Gastroesophageal sphincter (tissue), 4 donors: ENCODE measurements at regions not wholly inside any gene's neighbourhood (a gene's known extent, or its start where the extent isn't known, plus 50 kb on each side); places are given as distances from the start of the nearest gene placed in this dataset.

Experiments
- ATAC-seq: fragments of 150-250 bp; one replicate; pipeline ENCODE4 v1.9.1; 2016; ENCODE audit warnings: mild to moderate bottlenecking, moderate library complexity
- H3K27ac ChIP-seq, 4 donors: fragments of 200-600 bp; sonication (generic) in 3 of 4; 1 replicate in 3 of 4; 2 replicates in 1 of 4; pipeline ENCODE4 v1.5.1; 2016 to 2019
- H3K27me3 ChIP-seq: fragments of 200-600 bp; sonication (generic); one replicate; pipeline ENCODE4 v1.5.1; 2019
- H3K36me3 ChIP-seq, 2 donors: fragments of 200-600 bp; sonication (generic); one replicate each; pipeline ENCODE4 v1.5.1; 2019; ENCODE audit warnings: control low read depth in 1 of 2
- H3K4me1 ChIP-seq, 3 donors: fragments of 200-600 bp; sonication (generic); 1 replicate in 2 of 3; 2 replicates in 1 of 3; pipeline ENCODE4 v1.5.1; 2016 to 2019; ENCODE audit warnings: control low read depth in 2 of 3
- H3K4me3 ChIP-seq, 2 donors: fragments of 200-600 bp; sonication (generic); one replicate each; pipeline ENCODE4 v1.5.1; 2019; ENCODE audit warnings: mild to moderate bottlenecking in 1 of 2, moderate library complexity in 1 of 2
- H3K9me3 ChIP-seq, 3 donors: fragments of 200-600 bp; sonication (generic); one replicate each; pipeline ENCODE4 v1.5.1; 2017 to 2019; ENCODE audit warnings: control low read depth in 2 of 3
- CTCF ChIP-seq, 4 experiments: fragments of 200-600 bp in 2 of 4; fragments of 450-650 bp in 2 of 4; sonication (generic) in 1 of 4; IDR thresholded peaks; one replicate each; pipeline ENCODE4 v1.5.1; 2017 to 2019; ENCODE audit warnings: antibody characterized with exemption in 4 of 4, mild to moderate bottlenecking in 2 of 4, moderate library complexity in 2 of 4
- EP300 ChIP-seq: sonication (generic); formaldehyde crosslinking; IDR thresholded peaks from one replicate; pipeline ENCODE4 v1.6.1; 2017; ENCODE audit warnings: antibody characterized with exemption, mild to moderate bottlenecking
- POLR2A ChIP-seq, 2 donors: fragments of 450-650 bp; IDR thresholded peaks; one replicate each; pipeline ENCODE4 v1.6.1; 2017; ENCODE audit warnings: antibody characterized with exemption in 2 of 2, mild to moderate bottlenecking in 2 of 2, moderate library complexity in 1 of 2
- POLR2AphosphoS5 ChIP-seq: sonication (generic); formaldehyde crosslinking; IDR thresholded peaks from one replicate; pipeline ENCODE4 v1.6.1; 2017; ENCODE audit warnings: antibody characterized with exemption
- WGBS, 2 donors: methylation state at CpG; one replicate each; pipeline ENCODE4 v1.1.5; 2018; ENCODE audit warnings: low coverage in 1 of 2; 5-methylcytosine and 5-hydroxymethylcytosine counted together

- ATAC-seq: no peak
- H3K4me1 ChIP-seq: no peaks in the 10 kb centered on the region
- H3K4me3 ChIP-seq: no peak overlapping the region
- peaks cover 0 to 7% (median 0%) of the 10 kb centered on the region in 3 donors for H3K9me3 ChIP-seq
- TF ChIP-seq EP300: no peak
- no peak for TF ChIP-seq POLR2A (IDR thresholded peaks at IDR 0.05)
- TF ChIP-seq CTCF (IDR thresholded peaks at IDR 0.05): no peak
- no peak overlapping the region for H3K27ac ChIP-seq
- no peaks in the 10 kb centered on the region for H3K36me3 ChIP-seq
- 80 to 98% methylated on average over 1 to 7 of the region's 14 CpGs for WGBS, 2 donors
- no peaks in the 10 kb centered on the region for H3K27me3 ChIP-seq
Observed at GRCh38 chr2:78546843-78547242, 478.7 kb upstream of the REG3G start.

GRCh38 chr2:78549766-78550165 lies 475.7 kb upstream of the REG3G start:
- 41 to 65% methylated on average over 2 of the region's 2 CpGs for WGBS, 2 donors
- no peaks in the 10 kb centered on the region for H3K4me1 ChIP-seq
- H3K36me3 ChIP-seq: no peaks in the 10 kb centered on the region
- ATAC-seq: no peak
- H3K4me3 ChIP-seq: no peak overlapping the region
- H3K9me3 ChIP-seq: no peaks in the 10 kb centered on the region
- TF ChIP-seq CTCF (IDR thresholded peaks at IDR 0.05) (no peak), EP300 (no peak), POLR2AphosphoS5 (no peak), POLR2A (IDR thresholded peaks at IDR 0.05) (no peak)
- no peak overlapping the region for H3K27ac ChIP-seq
- H3K27me3 ChIP-seq: no peaks in the 10 kb centered on the region

GRCh38 chr2:78553866-78554647 lies 471.4 kb upstream of the REG3G start:
- TF ChIP-seq CTCF (IDR thresholded peaks at IDR 0.05) (no peak), POLR2A (IDR thresholded peaks at IDR 0.05) (no peak), EP300 (no peak), POLR2AphosphoS5 (no peak)
- no peaks in the 10 kb centered on the region for H3K27me3 ChIP-seq
- no peaks in the 10 kb centered on the region for H3K4me1 ChIP-seq
- 49 to 67% methylated on average over 3 of the region's 3 CpGs for WGBS, 2 donors
- no peak for ATAC-seq
- H3K4me3 ChIP-seq: no peak overlapping the region
- H3K27ac ChIP-seq: no peak overlapping the region
- H3K36me3 ChIP-seq: no peaks in the 10 kb centered on the region
- H3K9me3 ChIP-seq: no peaks in the 10 kb centered on the region

- no peak for ATAC-seq
- Histone ChIP-seq H3K36me3 (no peaks in the 10 kb centered on the region), H3K27ac (no peak overlapping the region), H3K4me3 (no peak overlapping the region), H3K4me1 (no peaks in the 10 kb centered on the region), H3K9me3 (no peaks in the 10 kb centered on the region), H3K27me3 (no peaks in the 10 kb centered on the region)
- TF ChIP-seq EP300 (no peak), POLR2AphosphoS5 (no peak), CTCF (IDR thresholded peaks at IDR 0.05) (no peak), POLR2A (IDR thresholded peaks at IDR 0.05) (no peak)
Observed at GRCh38 chr2:78561876-78562275, 463.6 kb upstream of the REG3G start.

- H3K36me3 ChIP-seq: no peaks in the 10 kb centered on the region
- no peaks in the 10 kb centered on the region for H3K27me3 ChIP-seq
- TF ChIP-seq CTCF (IDR thresholded peaks at IDR 0.05) (no peak), EP300 (no peak), POLR2AphosphoS5 (no peak), POLR2A (IDR thresholded peaks at IDR 0.05) (no peak)
- H3K4me3 ChIP-seq: no peak overlapping the region
- ATAC-seq: no peak
- H3K4me1 ChIP-seq: no peaks in the 10 kb centered on the region
- no peaks in the 10 kb centered on the region for H3K9me3 ChIP-seq
- H3K27ac ChIP-seq: no peak overlapping the region
Observed at GRCh38 chr2:78564666-78565065, 460.8 kb upstream of the REG3G start.
